ENCODE measurements at regions not wholly inside any gene's neighbourhood (a gene's known extent, or its start where the extent isn't known, plus 50 kb on each side); places are given as distances from the start of the nearest gene placed in this dataset.

- no peaks in the 10 kb centered on the region for H3K36me3 ChIP-seq (ENCODE audit: control insufficient read depth in 2 of 4, insufficient read depth in 4 of 4, low read length in 3 of 4)
- H2BK120ac ChIP-seq (replicated peaks; ENCODE audit: low read depth, low read length) = no peak overlapping the region
- no peaks in the 10 kb centered on the region for H3K79me1 ChIP-seq (ENCODE audit: low read depth, low read length)
- no peak overlapping the region for H3K4ac ChIP-seq (replicated peaks; ENCODE audit: insufficient read length, low read depth, low read length)
- no peak overlapping the region for H3K23ac ChIP-seq (ENCODE audit: insufficient read length)
- WGBS, 2 experiments (ENCODE audit: extremely low coverage in 1 of 2, insufficient coverage in 1 of 2, insufficient read length in 1 of 2, insufficient replicate concordance in 2 of 2, low coverage in 1 of 2, low lambda C conversion rate in 2 of 2, missing lambda C conversion rate in 1 of 2) = 86% methylated on average over 2 of the region's 2 CpGs; no CpG with 5 or more reads in 1 of the 2 experiments
- no peak overlapping the region for H4K5ac ChIP-seq (ENCODE audit: insufficient read length, low read depth, low read length)
- ChIA-PET POLR2A (ENCODE audit: partially characterized antibody) (no interaction called here), CTCF (ENCODE audit: partially characterized antibody) (interaction anchor here (0.7 kb wide), 1 partner anchor 446 kb away, joined by 3 read pairs; no protein-coding TSS in a partner anchor)
- no peaks in the 10 kb centered on the region for H3K9me3 ChIP-seq (ENCODE audit: insufficient read depth in 2 of 2, low read depth in 1 of 2, low read length in 1 of 2)
- H3K4me1 ChIP-seq (replicated peaks in 1 of 4; ENCODE audit: control insufficient read depth in 3 of 4, insufficient read depth in 4 of 4, low read length in 3 of 4) = peaks cover 0 to 3% (median 0%) of the 10 kb centered on the region in 4 experiments; a peak in 1 of 7 replicates
- DNase-seq (ENCODE audit: low read depth in 1 of 2, low spot score in 2 of 2) (no peak), FAIRE-seq (no peak)
- H2BK20ac ChIP-seq (ENCODE audit: low read length) = no peak overlapping the region
- no peak overlapping the region for H4K91ac ChIP-seq (replicated peaks; ENCODE audit: insufficient read length, low read length)
- no peaks in the 10 kb centered on the region for H4K20me1 ChIP-seq (replicated peaks in 1 of 2; ENCODE audit: control insufficient read depth in 1 of 2, insufficient read depth in 2 of 2, low read length in 2 of 2)
- no peak overlapping the region for H4K8ac ChIP-seq (ENCODE audit: extremely low read depth, insufficient read depth, low read length)
- H2AK5ac ChIP-seq (ENCODE audit: low read depth, low read length) = no peak overlapping the region
- H2BK12ac ChIP-seq (ENCODE audit: low read depth, low read length) = no peak overlapping the region
- H3K18ac ChIP-seq (ENCODE audit: extremely low read depth, low read length) = no peak overlapping the region
- H2BK15ac ChIP-seq (ENCODE audit: low read length) = no peak overlapping the region
- H3K23me2 ChIP-seq (ENCODE audit: low read depth, low read length) = no peaks in the 10 kb centered on the region
- H3K4me3 ChIP-seq (ENCODE audit: extremely low read depth in 1 of 4, insufficient read depth in 2 of 4, low read depth in 3 of 4, low read length in 4 of 4) = no peak overlapping the region
- no peak overlapping the region for H3K27ac ChIP-seq (ENCODE audit: low read depth, low read length)
- no peak overlapping the region for H3K56ac ChIP-seq (replicated peaks; ENCODE audit: insufficient read length, low read depth, low read length)
- no peak overlapping the region for H2AFZ ChIP-seq (ENCODE audit: low read length)
- H3K9ac ChIP-seq (replicated peaks in 1 of 4; ENCODE audit: extremely low read depth in 1 of 4, low read depth in 3 of 4, low read length in 3 of 4) = no peak overlapping the region
- H3K27me3 ChIP-seq (replicated peaks in 1 of 4; ENCODE audit: control insufficient read depth in 3 of 4, extremely low read depth in 1 of 4, insufficient read depth in 3 of 4, low read length in 3 of 4) = no peaks in the 10 kb centered on the region
- no peak overlapping the region for H3K14ac ChIP-seq (ENCODE audit: insufficient read length)
- H3K79me2 ChIP-seq (ENCODE audit: control insufficient read depth in 1 of 2, insufficient read depth in 2 of 2, low read length in 2 of 2) = no peaks in the 10 kb centered on the region
- H2BK5ac ChIP-seq (ENCODE audit: low read depth, low read length) = no peak overlapping the region
- H3K4me2 ChIP-seq (ENCODE audit: insufficient read depth in 1 of 2, low read depth in 2 of 2, low read length in 2 of 2) = no peak overlapping the region
- TF ChIP-seq BACH1 (IDR thresholded peaks at IDR 0.05; ENCODE audit: low read length) = no peak
- no peak for TF ChIP-seq TCF12 (IDR thresholded peaks at IDR 0.05; ENCODE audit: low read depth, low read length)
- no peak for TF ChIP-seq TBP (IDR thresholded peaks at IDR 0.05; ENCODE audit: low read depth, low read length)
- TF ChIP-seq CBX8 (IDR thresholded peaks at IDR 0.05; ENCODE audit: borderline replicate concordance, low read depth, low read length) = no peak
- no peak for TF ChIP-seq E2F6 (IDR thresholded peaks at IDR 0.05)
- TF ChIP-seq TAF1 (IDR thresholded peaks at IDR 0.05; ENCODE audit: low read depth, low read length) = no peak
- TF ChIP-seq USF2 (IDR thresholded peaks at IDR 0.05; ENCODE audit: low read length) = no peak
- no peak for TF ChIP-seq SP4 (IDR thresholded peaks at IDR 0.05; ENCODE audit: low read length)
- TF ChIP-seq JUN (IDR thresholded peaks at IDR 0.05; ENCODE audit: low read depth, low read length) = no peak
- TF ChIP-seq SAP30 (IDR thresholded peaks at IDR 0.05; ENCODE audit: insufficient read depth, insufficient replicate concordance, low read length) = no peak
- TF ChIP-seq ASH2L (IDR thresholded peaks at IDR 0.05; ENCODE audit: low read length) = no peak
- no peak for TF ChIP-seq CHD1 (IDR thresholded peaks at IDR 0.05; ENCODE audit: low read depth, low read length)
- TF ChIP-seq POU5F1 (IDR thresholded peaks at IDR 0.05; ENCODE audit: low read depth, low read length) = no peak
- TF ChIP-seq YY1 (IDR thresholded peaks at IDR 0.05; ENCODE audit: low read depth, low read length) = no peak
- TF ChIP-seq BCL11A (IDR thresholded peaks at IDR 0.05; ENCODE audit: low read depth in 2 of 2, low read length in 2 of 2) = no peak
Observed at GRCh38 chr5:74325866-74326265, 314.7 kb downstream of the ENC1 start.
